GM23338 (cell line): ENCODE measurements at regions not wholly inside any gene's neighbourhood (a gene's known extent, or its start where the extent isn't known, plus 50 kb on each side); places are given as distances from the start of the nearest gene placed in this dataset.

Experiments
- ATAC-seq: fragments of 200-7000 bp; cut with Tn5 transposase; 3 replicates; pipeline ENCODE4 v1.9.1; 2020
- DNase-seq: peaks from one replicate; pipeline ENCODE4 v3.0.0-alpha.2; 2015; ENCODE audit warnings: low spot score
- H2AFZ ChIP-seq: fragments of 200-600 bp; sonication (generic); 2 replicates; pipeline ENCODE4 v1.8.0; 2016; ENCODE audit warnings: antibody characterized with exemption, mild to moderate bottlenecking, moderate library complexity
- H3F3A ChIP-seq: fragments of 200-600 bp; sonication (generic); replicated peaks from 2 replicates; pipeline ENCODE4 v1.8.0; 2017; ENCODE audit warnings: antibody characterized with exemption, mixed run types, low read depth
- H3K27ac ChIP-seq: fragments of 200-600 bp; sonication (generic); 2 replicates; pipeline ENCODE4 v1.6.1; 2016; ENCODE audit warnings: low read depth
- H3K27me3 ChIP-seq: fragments of 200-600 bp; sonication (generic); 2 replicates; pipeline ENCODE4 v1.8.0; 2016; ENCODE audit warnings: mild to moderate bottlenecking, mixed run types, moderate library complexity; ENCODE audit not compliant: insufficient read depth
- H3K36me3 ChIP-seq: fragments of 200-600 bp; sonication (generic); 2 replicates; pipeline ENCODE4 v1.8.0; 2016; ENCODE audit warnings: mild to moderate bottlenecking; ENCODE audit not compliant: insufficient read depth
- H3K4me1 ChIP-seq: fragments of 200-600 bp; sonication (generic); 2 replicates; pipeline ENCODE4 v1.8.0; 2016; ENCODE audit warnings: mild to moderate bottlenecking, moderate library complexity; ENCODE audit not compliant: insufficient read depth
- H3K4me2 ChIP-seq: fragments of 200-600 bp; sonication (generic); 2 replicates; pipeline ENCODE4 v1.7.1; 2017; ENCODE audit warnings: mixed run types
- H3K4me3 ChIP-seq: fragments of 200-600 bp; sonication (generic); 2 replicates; pipeline ENCODE4 v1.6.1; 2016; ENCODE audit warnings: mixed run types
- H3K79me2 ChIP-seq: fragments of 200-600 bp; sonication (generic); replicated peaks from 2 replicates; pipeline ENCODE4 v1.8.0; 2017; ENCODE audit warnings: mild to moderate bottlenecking; ENCODE audit not compliant: insufficient read depth
- H3K9me2 ChIP-seq: fragments of 200-600 bp; sonication (generic); 2 replicates; pipeline ENCODE4 v1.8.0; 2017; ENCODE audit not compliant: insufficient read depth
- H4K20me1 ChIP-seq: fragments of 200-600 bp; sonication (generic); replicated peaks from 2 replicates; pipeline ENCODE4 v1.8.0; 2017; ENCODE audit warnings: mild to moderate bottlenecking; ENCODE audit not compliant: insufficient read depth
- H3K27ac Mint-ChIP-seq: 2 replicates; pipeline ENCODE4 v1.8.0; 2020; ENCODE audit warnings: inconsistent platforms, mild to moderate bottlenecking, moderate library complexity, mixed read lengths
- H3K27me3 Mint-ChIP-seq: 3 replicates; pipeline ENCODE4 v1.8.0; 2022; ENCODE audit warnings: low read depth, mild to moderate bottlenecking, moderate library complexity, mixed read lengths, inconsistent platforms; ENCODE audit not compliant: insufficient read depth, poor library complexity
- H3K36me3 Mint-ChIP-seq: 3 replicates; pipeline ENCODE4 v1.8.0; 2021; ENCODE audit warnings: low read depth, mild to moderate bottlenecking, inconsistent platforms, moderate library complexity, mixed read lengths
- H3K4me1 Mint-ChIP-seq: 3 replicates; pipeline ENCODE4 v1.8.0; 2020; ENCODE audit warnings: mild to moderate bottlenecking, inconsistent platforms, mixed read lengths
- H3K4me3 Mint-ChIP-seq: 3 replicates; pipeline ENCODE4 v1.8.0; 2021; ENCODE audit warnings: moderate library complexity, mild to moderate bottlenecking, inconsistent platforms, mixed read lengths
- H3K9me3 Mint-ChIP-seq: 3 replicates; pipeline ENCODE4 v1.8.0; 2020; ENCODE audit warnings: moderate library complexity, mild to moderate bottlenecking, inconsistent platforms, mixed read lengths
- EZH2 ChIP-seq: fragments of 200-600 bp; sonication (generic); IDR thresholded peaks from one replicate; pipeline ENCODE4 v1.8.0; 2017; ENCODE audit warnings: antibody characterized with exemption, mild to moderate bottlenecking, low read depth; ENCODE audit not compliant: unreplicated experiment
- EZH2phosphoT487 ChIP-seq: fragments of 200-600 bp; sonication (generic); IDR thresholded peaks from one replicate; pipeline ENCODE4 v1.8.1; 2018; ENCODE audit warnings: antibody characterized with exemption; ENCODE audit not compliant: unreplicated experiment
- JUNB ChIP-seq: IDR thresholded peaks from one replicate; pipeline ENCODE4 v1.6.1; 2016; ENCODE audit warnings: antibody characterized with exemption; ENCODE audit not compliant: unreplicated experiment
- NANOG ChIP-seq: IDR thresholded peaks from 2 replicates; pipeline ENCODE4 v1.6.1; 2016; ENCODE audit warnings: antibody characterized with exemption, borderline replicate concordance
- POLR2AphosphoS5 ChIP-seq: IDR thresholded peaks from 2 replicates; pipeline ENCODE4 v1.6.1; 2016; ENCODE audit warnings: antibody characterized with exemption, low read depth
- STAT1 ChIP-seq: IDR thresholded peaks from one replicate; pipeline ENCODE4 v1.6.1; 2016; ENCODE audit warnings: antibody characterized with exemption; ENCODE audit not compliant: unreplicated experiment
- ZNF114 ChIP-seq: fragments of 250-450 bp; sonication (Bioruptor Pico); IDR thresholded peaks from 2 replicates; pipeline ENCODE4 v1.5.0; 2020; ENCODE audit warnings: mild to moderate bottlenecking, moderate library complexity
- TF ChIP-seq, protein P1 (sequence below): fragments of 250-450 bp; sonication (Bioruptor Pico); IDR thresholded peaks from 2 replicates; pipeline ENCODE4 v1.5.0; 2020; ENCODE audit warnings: mild to moderate bottlenecking, moderate library complexity
- TF ChIP-seq, protein P2 (sequence below): IDR thresholded peaks from 2 replicates; pipeline ENCODE4 v1.6.1; 2016; ENCODE audit warnings: antibody characterized with exemption
- TF ChIP-seq, protein P3 (sequence below): IDR thresholded peaks from one replicate; pipeline ENCODE4 v1.6.1; 2018; ENCODE audit warnings: antibody characterized with exemption; ENCODE audit not compliant: unreplicated experiment

DNA sequence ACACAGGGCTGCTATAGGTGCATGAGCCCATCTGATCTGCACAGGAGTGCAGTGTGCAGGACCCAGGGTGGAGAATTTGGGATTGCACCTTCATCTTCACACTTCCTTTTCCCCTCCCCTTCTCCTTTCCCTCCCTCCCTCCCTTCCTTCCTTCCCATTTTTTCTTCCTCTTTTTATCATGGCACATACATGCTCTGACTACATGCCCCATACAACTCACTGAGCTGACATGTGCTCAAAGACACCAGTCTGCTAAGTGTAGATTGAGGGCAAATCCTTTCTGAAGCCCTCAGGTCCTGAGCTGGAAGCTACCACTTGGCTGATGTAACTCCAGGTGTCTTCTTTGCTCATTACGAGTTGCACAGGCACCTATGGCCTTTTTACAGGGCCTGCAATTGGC is 365.3 kb upstream of the ZNF32 start:
- peaks cover 3% of the 10 kb centered on the region for H3K27me3 Mint-ChIP-seq
- H3K79me2 ChIP-seq = no peaks in the 10 kb centered on the region
- H3K4me1 Mint-ChIP-seq = no peaks in the 10 kb centered on the region; the same call in 2 of the 3 replicates
- H3K27me3 ChIP-seq = no peaks in the 10 kb centered on the region
- H3F3A ChIP-seq = no peaks in the 10 kb centered on the region
- no peaks in the 10 kb centered on the region; the same call in 2 of the 3 replicates for H3K9me3 Mint-ChIP-seq
- H2AFZ ChIP-seq = 0 out of 2 replicates have a peak overlapping the region, but pooled peaks have one; percentile 38
- no peaks in the 10 kb centered on the region for H4K20me1 ChIP-seq
- no peaks in the 10 kb centered on the region for H3K36me3 Mint-ChIP-seq
- H3K4me3 Mint-ChIP-seq = no peak overlapping the region
- no peaks in the 10 kb centered on the region for H3K4me1 ChIP-seq
- H3K4me3 ChIP-seq = no peak overlapping the region
- H3K4me2 ChIP-seq = no peak overlapping the region
- DNase-seq (no peak), ATAC-seq (no peak)
- 0 out of 2 replicates have a peak, but pooled peaks cover 4% of the 10 kb centered on the region for H3K9me2 ChIP-seq
- TF ChIP-seq NANOG (no peak), STAT1 (no peak), EZH2 (no peak), ZNF114 (CRISPR knock-in tag) (no peak)
- H3K36me3 ChIP-seq = no peaks in the 10 kb centered on the region
- no peak overlapping the region for H3K27ac Mint-ChIP-seq
- no peak overlapping the region for H3K27ac ChIP-seq

DNA sequence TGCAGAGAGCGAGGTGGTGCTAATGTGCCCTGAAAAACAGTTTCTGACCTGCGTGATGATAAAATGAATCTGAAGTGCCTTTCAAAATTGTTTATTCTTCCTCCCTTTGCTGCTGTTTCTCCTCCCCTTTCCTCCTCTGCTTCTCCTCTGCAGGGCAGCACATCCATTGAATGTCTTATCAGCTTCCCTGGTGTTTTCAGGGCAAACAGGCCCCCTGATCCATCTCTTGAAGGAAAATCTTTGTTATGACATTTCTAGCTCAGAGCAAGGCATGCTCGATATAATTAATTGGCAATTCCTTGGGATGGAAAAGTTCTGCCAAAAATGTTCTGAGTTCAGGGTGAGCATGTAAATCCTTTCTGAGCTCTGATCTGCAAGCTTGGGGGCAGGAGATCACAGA is 364.2 kb upstream of the ZNF32 start:
- ATAC-seq (no peak), DNase-seq (no peak)
- no peak overlapping the region for H3K4me2 ChIP-seq
- H3K4me3 ChIP-seq = no peak overlapping the region
- H3K79me2 ChIP-seq = no peaks in the 10 kb centered on the region
- Mint-ChIP-seq H3K9me3 (no peaks in the 10 kb centered on the region; the same call in 2 of the 3 replicates), H3K36me3 (no peaks in the 10 kb centered on the region), H3K27me3 (peaks cover 3% of the 10 kb centered on the region), H3K27ac (no peak overlapping the region), H3K4me1 (no peaks in the 10 kb centered on the region; the same call in 2 of the 3 replicates), H3K4me3 (no peak overlapping the region)
- H4K20me1 ChIP-seq = no peaks in the 10 kb centered on the region
- H3K27ac ChIP-seq = no peak overlapping the region
- H3K27me3 ChIP-seq = no peaks in the 10 kb centered on the region
- H3K4me1 ChIP-seq = no peaks in the 10 kb centered on the region
- H3K36me3 ChIP-seq = no peaks in the 10 kb centered on the region
- no peak overlapping the region for H2AFZ ChIP-seq
- no peaks in the 10 kb centered on the region for H3F3A ChIP-seq
- 0 out of 2 replicates have a peak, but pooled peaks cover 4% of the 10 kb centered on the region for H3K9me2 ChIP-seq
- TF ChIP-seq EZH2 (no peak), NANOG (no peak), ZNF114 (CRISPR knock-in tag) (no peak), POLR2AphosphoS5 (no peak), STAT1 (no peak), JUNB (no peak), EZH2phosphoT487 (no peak)
- TF ChIP-seq, protein P1, sequence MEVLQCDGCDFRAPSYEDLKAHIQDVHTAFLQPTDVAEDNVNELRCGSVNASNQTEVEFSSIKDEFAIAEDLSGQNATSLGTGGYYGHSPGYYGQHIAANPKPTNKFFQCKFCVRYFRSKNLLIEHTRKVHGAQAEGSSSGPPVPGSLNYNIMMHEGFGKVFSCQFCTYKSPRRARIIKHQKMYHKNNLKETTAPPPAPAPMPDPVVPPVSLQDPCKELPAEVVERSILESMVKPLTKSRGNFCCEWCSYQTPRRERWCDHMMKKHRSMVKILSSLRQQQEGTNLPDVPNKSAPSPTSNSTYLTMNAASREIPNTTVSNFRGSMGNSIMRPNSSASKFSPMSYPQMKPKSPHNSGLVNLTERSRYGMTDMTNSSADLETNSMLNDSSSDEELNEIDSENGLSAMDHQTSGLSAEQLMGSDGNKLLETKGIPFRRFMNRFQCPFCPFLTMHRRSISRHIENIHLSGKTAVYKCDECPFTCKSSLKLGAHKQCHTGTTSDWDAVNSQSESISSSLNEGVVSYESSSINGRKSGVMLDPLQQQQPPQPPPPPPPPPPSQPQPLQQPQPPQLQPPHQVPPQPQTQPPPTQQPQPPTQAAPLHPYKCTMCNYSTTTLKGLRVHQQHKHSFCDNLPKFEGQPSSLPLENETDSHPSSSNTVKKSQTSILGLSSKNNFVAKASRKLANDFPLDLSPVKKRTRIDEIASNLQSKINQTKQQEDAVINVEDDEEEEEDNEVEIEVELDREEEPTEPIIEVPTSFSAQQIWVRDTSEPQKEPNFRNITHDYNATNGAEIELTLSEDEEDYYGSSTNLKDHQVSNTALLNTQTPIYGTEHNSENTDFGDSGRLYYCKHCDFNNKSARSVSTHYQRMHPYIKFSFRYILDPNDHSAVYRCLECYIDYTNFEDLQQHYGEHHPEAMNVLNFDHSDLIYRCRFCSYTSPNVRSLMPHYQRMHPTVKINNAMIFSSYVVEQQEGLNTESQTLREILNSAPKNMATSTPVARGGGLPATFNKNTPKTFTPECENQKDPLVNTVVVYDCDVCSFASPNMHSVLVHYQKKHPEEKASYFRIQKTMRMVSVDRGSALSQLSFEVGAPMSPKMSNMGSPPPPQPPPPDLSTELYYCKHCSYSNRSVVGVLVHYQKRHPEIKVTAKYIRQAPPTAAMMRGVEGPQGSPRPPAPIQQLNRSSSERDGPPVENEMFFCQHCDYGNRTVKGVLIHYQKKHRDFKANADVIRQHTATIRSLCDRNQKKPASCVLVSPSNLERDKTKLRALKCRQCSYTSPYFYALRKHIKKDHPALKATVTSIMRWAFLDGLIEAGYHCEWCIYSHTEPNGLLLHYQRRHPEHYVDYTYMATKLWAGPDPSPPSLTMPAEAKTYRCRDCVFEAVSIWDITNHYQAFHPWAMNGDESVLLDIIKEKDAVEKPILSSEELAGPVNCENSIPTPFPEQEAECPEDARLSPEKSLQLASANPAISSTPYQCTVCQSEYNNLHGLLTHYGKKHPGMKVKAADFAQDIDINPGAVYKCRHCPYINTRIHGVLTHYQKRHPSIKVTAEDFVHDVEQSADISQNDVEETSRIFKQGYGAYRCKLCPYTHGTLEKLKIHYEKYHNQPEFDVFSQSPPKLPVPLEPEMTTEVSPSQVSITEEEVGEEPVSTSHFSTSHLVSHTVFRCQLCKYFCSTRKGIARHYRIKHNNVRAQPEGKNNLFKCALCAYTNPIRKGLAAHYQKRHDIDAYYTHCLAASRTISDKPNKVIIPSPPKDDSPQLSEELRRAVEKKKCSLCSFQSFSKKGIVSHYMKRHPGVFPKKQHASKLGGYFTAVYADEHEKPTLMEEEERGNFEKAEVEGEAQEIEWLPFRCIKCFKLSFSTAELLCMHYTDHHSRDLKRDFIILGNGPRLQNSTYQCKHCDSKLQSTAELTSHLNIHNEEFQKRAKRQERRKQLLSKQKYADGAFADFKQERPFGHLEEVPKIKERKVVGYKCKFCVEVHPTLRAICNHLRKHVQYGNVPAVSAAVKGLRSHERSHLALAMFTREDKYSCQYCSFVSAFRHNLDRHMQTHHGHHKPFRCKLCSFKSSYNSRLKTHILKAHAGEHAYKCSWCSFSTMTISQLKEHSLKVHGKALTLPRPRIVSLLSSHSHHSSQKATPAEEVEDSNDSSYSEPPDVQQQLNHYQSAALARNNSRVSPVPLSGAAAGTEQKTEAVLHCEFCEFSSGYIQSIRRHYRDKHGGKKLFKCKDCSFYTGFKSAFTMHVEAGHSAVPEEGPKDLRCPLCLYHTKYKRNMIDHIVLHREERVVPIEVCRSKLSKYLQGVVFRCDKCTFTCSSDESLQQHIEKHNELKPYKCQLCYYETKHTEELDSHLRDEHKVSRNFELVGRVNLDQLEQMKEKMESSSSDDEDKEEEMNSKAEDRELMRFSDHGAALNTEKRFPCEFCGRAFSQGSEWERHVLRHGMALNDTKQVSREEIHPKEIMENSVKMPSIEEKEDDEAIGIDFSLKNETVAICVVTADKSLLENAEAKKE (CRISPR knock-in tag) = no peak
- TF ChIP-seq, protein P2, sequence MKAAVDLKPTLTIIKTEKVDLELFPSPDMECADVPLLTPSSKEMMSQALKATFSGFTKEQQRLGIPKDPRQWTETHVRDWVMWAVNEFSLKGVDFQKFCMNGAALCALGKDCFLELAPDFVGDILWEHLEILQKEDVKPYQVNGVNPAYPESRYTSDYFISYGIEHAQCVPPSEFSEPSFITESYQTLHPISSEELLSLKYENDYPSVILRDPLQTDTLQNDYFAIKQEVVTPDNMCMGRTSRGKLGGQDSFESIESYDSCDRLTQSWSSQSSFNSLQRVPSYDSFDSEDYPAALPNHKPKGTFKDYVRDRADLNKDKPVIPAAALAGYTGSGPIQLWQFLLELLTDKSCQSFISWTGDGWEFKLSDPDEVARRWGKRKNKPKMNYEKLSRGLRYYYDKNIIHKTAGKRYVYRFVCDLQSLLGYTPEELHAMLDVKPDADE = no peak
- TF ChIP-seq, protein P3, sequence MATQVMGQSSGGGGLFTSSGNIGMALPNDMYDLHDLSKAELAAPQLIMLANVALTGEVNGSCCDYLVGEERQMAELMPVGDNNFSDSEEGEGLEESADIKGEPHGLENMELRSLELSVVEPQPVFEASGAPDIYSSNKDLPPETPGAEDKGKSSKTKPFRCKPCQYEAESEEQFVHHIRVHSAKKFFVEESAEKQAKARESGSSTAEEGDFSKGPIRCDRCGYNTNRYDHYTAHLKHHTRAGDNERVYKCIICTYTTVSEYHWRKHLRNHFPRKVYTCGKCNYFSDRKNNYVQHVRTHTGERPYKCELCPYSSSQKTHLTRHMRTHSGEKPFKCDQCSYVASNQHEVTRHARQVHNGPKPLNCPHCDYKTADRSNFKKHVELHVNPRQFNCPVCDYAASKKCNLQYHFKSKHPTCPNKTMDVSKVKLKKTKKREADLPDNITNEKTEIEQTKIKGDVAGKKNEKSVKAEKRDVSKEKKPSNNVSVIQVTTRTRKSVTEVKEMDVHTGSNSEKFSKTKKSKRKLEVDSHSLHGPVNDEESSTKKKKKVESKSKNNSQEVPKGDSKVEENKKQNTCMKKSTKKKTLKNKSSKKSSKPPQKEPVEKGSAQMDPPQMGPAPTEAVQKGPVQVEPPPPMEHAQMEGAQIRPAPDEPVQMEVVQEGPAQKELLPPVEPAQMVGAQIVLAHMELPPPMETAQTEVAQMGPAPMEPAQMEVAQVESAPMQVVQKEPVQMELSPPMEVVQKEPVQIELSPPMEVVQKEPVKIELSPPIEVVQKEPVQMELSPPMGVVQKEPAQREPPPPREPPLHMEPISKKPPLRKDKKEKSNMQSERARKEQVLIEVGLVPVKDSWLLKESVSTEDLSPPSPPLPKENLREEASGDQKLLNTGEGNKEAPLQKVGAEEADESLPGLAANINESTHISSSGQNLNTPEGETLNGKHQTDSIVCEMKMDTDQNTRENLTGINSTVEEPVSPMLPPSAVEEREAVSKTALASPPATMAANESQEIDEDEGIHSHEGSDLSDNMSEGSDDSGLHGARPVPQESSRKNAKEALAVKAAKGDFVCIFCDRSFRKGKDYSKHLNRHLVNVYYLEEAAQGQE = no peak
